Smooth muscle cell (in vitro differentiated cells): ENCODE measurements at regions not wholly inside any gene's neighbourhood (a gene's known extent, or its start where the extent isn't known, plus 50 kb on each side); places are given as distances from the start of the nearest gene placed in this dataset.

Experiments
- DNase-seq: peaks from one replicate; lab custom pipeline; 2025; ENCODE audit not compliant: unreplicated experiment; lab: John Stamatoyannopoulos, UW
- H2AFZ ChIP-seq: fragments of 200-600 bp; sonication (generic); 2 replicates; pipeline ENCODE4 v1.6.0; 2016; ENCODE audit warnings: antibody characterized with exemption, low read depth, mild to moderate bottlenecking
- H3F3A ChIP-seq: fragments of 200-600 bp; sonication (generic); 2 replicates; pipeline ENCODE4 v1.6.0; 2017; ENCODE audit warnings: antibody characterized with exemption, low read depth
- H3K27ac ChIP-seq: fragments of 200-600 bp; sonication (generic); 2 replicates; pipeline ENCODE4 v1.5.1; 2016; ENCODE audit warnings: low read depth, mild to moderate bottlenecking
- H3K27me3 ChIP-seq: fragments of 200-600 bp; sonication (generic); 2 replicates; pipeline ENCODE4 v1.6.1; 2016; ENCODE audit warnings: low read depth, mild to moderate bottlenecking
- H3K36me3 ChIP-seq: fragments of 200-600 bp; sonication (generic); 2 replicates; pipeline ENCODE4 v1.5.1; 2016; ENCODE audit warnings: low read depth
- H3K4me1 ChIP-seq: fragments of 200-600 bp; sonication (generic); 2 replicates; pipeline ENCODE4 v1.5.1; 2016; ENCODE audit warnings: low read depth
- H3K4me2 ChIP-seq: fragments of 200-600 bp; sonication (generic); 2 replicates; pipeline ENCODE4 v1.6.0; 2016; ENCODE audit warnings: mild to moderate bottlenecking
- H3K4me3 ChIP-seq: fragments of 200-600 bp; sonication (generic); 2 replicates; pipeline ENCODE4 v1.5.1; 2016; ENCODE audit warnings: mild to moderate bottlenecking
- H3K79me2 ChIP-seq: fragments of 200-600 bp; sonication (generic); 2 replicates; pipeline ENCODE4 v1.6.0; 2016; ENCODE audit warnings: low read depth, mild to moderate bottlenecking
- H3K9ac ChIP-seq: fragments of 200-600 bp; sonication (generic); 2 replicates; pipeline ENCODE4 v1.6.0; 2016; ENCODE audit warnings: low read depth
- H3K9me3 ChIP-seq: fragments of 200-600 bp; sonication (generic); replicated peaks from 2 replicates; pipeline ENCODE4 v1.5.1; 2016; ENCODE audit warnings: low read depth
- H4K20me1 ChIP-seq: fragments of 200-600 bp; sonication (generic); 2 replicates; pipeline ENCODE4 v1.6.0; 2016; ENCODE audit warnings: low read depth
- WGBS: methylation state at CpG from one replicate; pipeline ENCODE4 v1.1.7; 2016; ENCODE audit warnings: low lambda C conversion rate; 5-methylcytosine and 5-hydroxymethylcytosine counted together
- TF ChIP-seq, protein P1 (sequence below): fragments of 200-600 bp; sonication (generic); IDR thresholded peaks from 2 replicates; pipeline ENCODE4 v1.5.1; 2017; ENCODE audit warnings: borderline replicate concordance, mild to moderate bottlenecking, antibody characterized with exemption; ENCODE audit not compliant: insufficient read depth, poor library complexity, severe bottlenecking

- no peak for DNase-seq
- no peaks in the 10 kb centered on the region for H3K9me3 ChIP-seq
- H3K9ac ChIP-seq = no peak overlapping the region
- H3K4me1 ChIP-seq = peaks cover 38% of the 10 kb centered on the region
- H3F3A ChIP-seq = no peaks in the 10 kb centered on the region
- TF ChIP-seq, protein P1, sequence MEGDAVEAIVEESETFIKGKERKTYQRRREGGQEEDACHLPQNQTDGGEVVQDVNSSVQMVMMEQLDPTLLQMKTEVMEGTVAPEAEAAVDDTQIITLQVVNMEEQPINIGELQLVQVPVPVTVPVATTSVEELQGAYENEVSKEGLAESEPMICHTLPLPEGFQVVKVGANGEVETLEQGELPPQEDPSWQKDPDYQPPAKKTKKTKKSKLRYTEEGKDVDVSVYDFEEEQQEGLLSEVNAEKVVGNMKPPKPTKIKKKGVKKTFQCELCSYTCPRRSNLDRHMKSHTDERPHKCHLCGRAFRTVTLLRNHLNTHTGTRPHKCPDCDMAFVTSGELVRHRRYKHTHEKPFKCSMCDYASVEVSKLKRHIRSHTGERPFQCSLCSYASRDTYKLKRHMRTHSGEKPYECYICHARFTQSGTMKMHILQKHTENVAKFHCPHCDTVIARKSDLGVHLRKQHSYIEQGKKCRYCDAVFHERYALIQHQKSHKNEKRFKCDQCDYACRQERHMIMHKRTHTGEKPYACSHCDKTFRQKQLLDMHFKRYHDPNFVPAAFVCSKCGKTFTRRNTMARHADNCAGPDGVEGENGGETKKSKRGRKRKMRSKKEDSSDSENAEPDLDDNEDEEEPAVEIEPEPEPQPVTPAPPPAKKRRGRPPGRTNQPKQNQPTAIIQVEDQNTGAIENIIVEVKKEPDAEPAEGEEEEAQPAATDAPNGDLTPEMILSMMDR = no peak
- H3K27ac ChIP-seq = no peak overlapping the region
- H3K36me3 ChIP-seq = no peaks in the 10 kb centered on the region
- H2AFZ ChIP-seq = no peak overlapping the region
- peaks cover 100% of the 10 kb centered on the region for H4K20me1 ChIP-seq
- 93% methylated on average over 11 of the region's 11 CpGs for WGBS
- H3K4me2 ChIP-seq = no peak overlapping the region
- no peak overlapping the region for H3K4me3 ChIP-seq
- no peaks in the 10 kb centered on the region for H3K27me3 ChIP-seq
- H3K79me2 ChIP-seq = peaks cover 98% of the 10 kb centered on the region
Observed at GRCh38 chr17:77380395-77381184, 239.8 kb downstream of the SEC14L1 start.

DNA sequence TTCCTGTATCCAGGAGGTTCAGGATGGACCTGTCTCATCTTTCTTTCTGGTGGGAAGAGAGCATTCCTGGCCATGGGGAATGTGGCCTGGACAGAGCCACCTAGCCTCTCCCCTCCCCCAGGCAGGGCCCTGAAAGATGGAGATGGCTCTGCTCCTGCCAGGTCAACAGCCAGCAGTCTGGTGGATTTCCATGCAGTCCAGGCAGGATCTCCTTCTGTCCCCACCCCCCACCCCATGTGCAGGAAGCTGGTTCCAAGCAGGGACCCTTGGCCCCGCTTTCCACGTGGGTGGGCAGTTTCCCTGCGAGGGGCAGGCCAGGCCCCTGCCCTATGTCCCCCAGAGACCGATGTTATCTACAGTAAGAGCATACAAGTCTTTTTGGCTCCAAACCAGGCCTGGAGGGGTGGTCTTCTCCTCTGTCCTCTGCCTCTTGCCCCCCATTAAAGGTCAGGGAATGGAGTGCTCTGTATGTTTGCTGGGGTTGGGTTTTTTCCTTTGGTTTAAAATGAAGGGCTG is 240.5 kb downstream of the SEC14L1 start:
- Histone ChIP-seq H4K20me1 (peaks cover 100% of the 10 kb centered on the region), H3K79me2 (peaks cover 99% of the 10 kb centered on the region), H3K36me3 (no peaks in the 10 kb centered on the region), H3K9ac (no peak overlapping the region), H3F3A (no peaks in the 10 kb centered on the region), H3K4me3 (no peak overlapping the region), H3K4me1 (peaks cover 38% of the 10 kb centered on the region), H3K27me3 (no peaks in the 10 kb centered on the region), H3K27ac (no peak overlapping the region), H3K4me2 (no peak overlapping the region), H2AFZ (no peak overlapping the region), H3K9me3 (no peaks in the 10 kb centered on the region)
- WGBS = 45% methylated on average over 4 of the region's 4 CpGs
- DNase-seq = no peak
- TF ChIP-seq, protein P1 = no peak

DNA sequence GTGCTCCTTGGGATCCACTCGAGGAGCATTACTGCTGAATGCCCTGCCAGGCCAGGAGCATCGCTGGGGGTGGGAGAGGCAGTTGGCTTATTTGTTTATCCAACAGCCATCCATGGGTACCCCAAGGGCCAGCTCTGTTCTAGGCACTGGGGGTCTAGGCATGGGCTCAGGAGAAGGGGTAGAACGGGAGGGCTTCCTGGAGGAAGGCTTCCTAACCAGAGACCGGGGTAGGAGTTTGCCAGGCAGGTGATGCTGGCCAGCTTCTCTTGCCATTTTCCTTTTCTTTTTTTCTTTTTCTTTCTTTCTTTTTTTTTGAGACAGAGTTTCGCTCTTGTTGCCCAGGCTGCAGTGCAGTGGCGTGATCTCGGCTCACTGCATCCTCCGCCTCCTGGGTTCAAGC is 241.0 kb downstream of the SEC14L1 start:
- DNase-seq = no peak
- H3F3A ChIP-seq = no peaks in the 10 kb centered on the region
- H2AFZ ChIP-seq = no peak overlapping the region
- 86% methylated on average over 7 of the region's 8 CpGs for WGBS
- peaks cover 99% of the 10 kb centered on the region for H3K79me2 ChIP-seq
- H3K4me2 ChIP-seq = no peak overlapping the region
- no peaks in the 10 kb centered on the region for H3K27me3 ChIP-seq
- no peak overlapping the region for H3K9ac ChIP-seq
- H3K4me1 ChIP-seq = peaks cover 40% of the 10 kb centered on the region
- H3K9me3 ChIP-seq = no peaks in the 10 kb centered on the region
- no peak overlapping the region for H3K27ac ChIP-seq
- TF ChIP-seq, protein P1 = no peak
- no peaks in the 10 kb centered on the region for H3K36me3 ChIP-seq
- peaks cover 100% of the 10 kb centered on the region for H4K20me1 ChIP-seq
- H3K4me3 ChIP-seq = no peak overlapping the region
